ENCODE measurements at regions not wholly inside any gene's neighbourhood (a gene's known extent, or its start where the extent isn't known, plus 50 kb on each side); places are given as distances from the start of the nearest gene placed in this dataset.

DNA sequence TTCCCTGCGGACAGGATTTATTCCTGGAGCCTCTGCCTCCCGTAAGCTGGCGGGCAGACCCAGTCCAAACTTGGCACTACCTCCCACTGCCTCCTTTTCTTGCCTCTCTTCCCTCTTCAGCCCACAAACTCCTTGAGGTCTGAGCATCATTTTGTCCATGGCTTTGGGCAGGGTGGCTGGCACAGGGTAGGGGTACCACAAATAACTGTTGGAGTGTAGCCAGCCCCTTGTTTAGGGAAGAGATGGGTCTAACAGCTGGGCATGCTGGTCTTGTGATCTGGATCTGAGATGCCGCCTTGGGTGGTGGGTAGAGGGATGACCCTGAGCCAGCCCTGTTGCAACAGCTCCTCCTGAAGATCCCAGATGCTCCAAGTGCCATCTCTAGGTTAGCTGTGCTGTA is 71.4 kb upstream of the CLDN14 start:
- H3K9ac ChIP-seq (ENCODE audit: low read length): no peak overlapping the region
- H3K79me2 ChIP-seq (ENCODE audit: low read length): no peaks in the 10 kb centered on the region
- peaks cover 21% of the 10 kb centered on the region for H3K4me1 ChIP-seq (ENCODE audit: low read length)
- no peaks in the 10 kb centered on the region for H3K9me3 ChIP-seq (ENCODE audit: insufficient read depth, low read length)
- H4K20me1 ChIP-seq (ENCODE audit: insufficient read depth, low read length): no peaks in the 10 kb centered on the region
- TF ChIP-seq CTCF (IDR thresholded peaks at IDR 0.05; ENCODE audit: low read depth, low read length) (no peak), EZH2phosphoT487 (IDR thresholded peaks at IDR 0.05; ENCODE audit: low read depth) (no peak)
- peak overlapping the region; percentile 51 for H3K4me2 ChIP-seq (ENCODE audit: low read length)
- H3K36me3 ChIP-seq (replicated peaks; ENCODE audit: low read depth, low read length): no peaks in the 10 kb centered on the region
- no peak overlapping the region for H3K27ac ChIP-seq (ENCODE audit: low read length)
- no peak overlapping the region for H3K4me3 ChIP-seq (ENCODE audit: low read length)
- H3K27me3 ChIP-seq (ENCODE audit: low read depth, low read length): no peaks in the 10 kb centered on the region
- H2AFZ ChIP-seq (ENCODE audit: low read depth, low read length): peak overlapping the region; percentile 56; the same call in 1 of the 2 replicates

DNA sequence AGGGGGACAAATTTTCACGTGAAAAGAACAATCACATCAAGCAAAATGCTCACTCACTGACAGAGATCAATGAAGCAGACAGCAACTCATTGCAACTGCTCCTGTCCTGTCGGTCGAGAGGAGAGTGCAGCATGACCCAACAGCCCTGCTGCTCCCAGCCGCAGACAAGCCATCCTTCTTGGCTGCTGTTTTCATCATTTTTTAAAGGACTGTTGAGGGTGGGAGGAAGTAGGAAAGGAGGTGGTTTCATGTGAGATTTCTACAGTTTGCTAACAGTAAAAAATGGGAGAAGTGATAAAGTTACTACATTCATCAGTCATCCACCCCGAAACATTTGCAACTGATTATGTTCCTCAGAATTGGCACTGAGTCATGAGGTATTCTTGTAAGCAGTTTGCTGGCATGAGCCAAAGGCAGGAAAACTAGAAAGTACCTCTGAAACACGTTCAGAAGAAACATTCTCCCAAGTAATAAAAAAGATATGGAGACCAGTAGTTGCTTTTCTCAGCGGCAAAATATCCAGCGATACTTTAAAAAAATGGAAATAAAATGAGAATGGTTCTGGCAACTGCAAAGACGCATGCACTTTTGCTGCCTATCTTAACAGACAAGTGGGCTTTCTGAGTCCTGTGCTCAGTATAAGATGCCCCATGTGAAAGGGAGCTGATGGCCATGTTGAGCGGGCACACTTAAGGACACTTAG is 72.0 kb upstream of the CLDN14 start:
- no peaks in the 10 kb centered on the region for H4K20me1 ChIP-seq (ENCODE audit: insufficient read depth, low read length)
- no peaks in the 10 kb centered on the region for H3K27me3 ChIP-seq (ENCODE audit: low read depth, low read length)
- no peak overlapping the region for H3K4me3 ChIP-seq (ENCODE audit: low read length)
- no peaks in the 10 kb centered on the region for H3K36me3 ChIP-seq (replicated peaks; ENCODE audit: low read depth, low read length)
- TF ChIP-seq CTCF (IDR thresholded peaks at IDR 0.05; ENCODE audit: low read depth, low read length) (no peak), EZH2phosphoT487 (IDR thresholded peaks at IDR 0.05; ENCODE audit: low read depth) (no peak)
- no peak overlapping the region for H3K9ac ChIP-seq (ENCODE audit: low read length)
- H3K27ac ChIP-seq (ENCODE audit: low read length): peak overlapping the region; percentile 5; the same call in 1 of the 2 replicates
- peaks cover 21% of the 10 kb centered on the region for H3K4me1 ChIP-seq (ENCODE audit: low read length)
- H3K79me2 ChIP-seq (ENCODE audit: low read length): no peaks in the 10 kb centered on the region
- peak overlapping the region; percentile 56; the same call in 1 of the 2 replicates for H2AFZ ChIP-seq (ENCODE audit: low read depth, low read length)
- H3K9me3 ChIP-seq (ENCODE audit: insufficient read depth, low read length): no peaks in the 10 kb centered on the region
- H3K4me2 ChIP-seq (ENCODE audit: low read length): peak overlapping the region; percentile 51

- no peaks in the 10 kb centered on the region for H3K27me3 ChIP-seq (ENCODE audit: low read depth, low read length)
Measured at GRCh38 chr21:36552434-36552785, 72.5 kb upstream of the CLDN14 start.

GRCh38 chr21:36553406-36553805 is 73.5 kb upstream of the CLDN14 start:
- Histone ChIP-seq H3K79me2 (ENCODE audit: low read length) (no peaks in the 10 kb centered on the region), H3K27me3 (ENCODE audit: low read depth, low read length) (no peaks in the 10 kb centered on the region), H3K27ac (ENCODE audit: low read length) (no peak overlapping the region), H3K9ac (ENCODE audit: low read length) (no peak overlapping the region), H3K4me1 (ENCODE audit: low read length) (peaks cover 21% of the 10 kb centered on the region), H3K4me2 (ENCODE audit: low read length) (no peak overlapping the region), H2AFZ (ENCODE audit: low read depth, low read length) (no peak overlapping the region), H3K9me3 (ENCODE audit: insufficient read depth, low read length) (no peaks in the 10 kb centered on the region), H3K36me3 (replicated peaks; ENCODE audit: low read depth, low read length) (no peaks in the 10 kb centered on the region), H3K4me3 (ENCODE audit: low read length) (no peak overlapping the region), H4K20me1 (ENCODE audit: insufficient read depth, low read length) (no peaks in the 10 kb centered on the region)
- TF ChIP-seq CTCF (IDR thresholded peaks at IDR 0.05; ENCODE audit: low read depth, low read length) (no peak), EZH2phosphoT487 (IDR thresholded peaks at IDR 0.05; ENCODE audit: low read depth) (no peak)

More at GRCh38 chr21:36552434-36552785, 72.5 kb upstream of the CLDN14 start:
- Histone ChIP-seq H3K79me2 (ENCODE audit: low read length) (no peaks in the 10 kb centered on the region), H3K4me2 (ENCODE audit: low read length) (peak overlapping the region; percentile 51; the same call in 1 of the 2 replicates), H3K4me3 (ENCODE audit: low read length) (no peak overlapping the region), H4K20me1 (ENCODE audit: insufficient read depth, low read length) (no peaks in the 10 kb centered on the region), H3K36me3 (replicated peaks; ENCODE audit: low read depth, low read length) (no peaks in the 10 kb centered on the region), H2AFZ (ENCODE audit: low read depth, low read length) (no peak overlapping the region), H3K4me1 (ENCODE audit: low read length) (peaks cover 21% of the 10 kb centered on the region), H3K9ac (ENCODE audit: low read length) (no peak overlapping the region), H3K27ac (ENCODE audit: low read length) (peak overlapping the region; percentile 5; the same call in 1 of the 2 replicates), H3K9me3 (ENCODE audit: insufficient read depth, low read length) (no peaks in the 10 kb centered on the region)
- TF ChIP-seq CTCF (IDR thresholded peaks at IDR 0.05; ENCODE audit: low read depth, low read length): no peak
- no peak for TF ChIP-seq EZH2phosphoT487 (IDR thresholded peaks at IDR 0.05; ENCODE audit: low read depth)
